ENCODE measurements at regions not wholly inside any gene's neighbourhood (a gene's known extent, or its start where the extent isn't known, plus 50 kb on each side); places are given as distances from the start of the nearest gene placed in this dataset.

GRCh38 chr2:37816686-37817085 lies 108.4 kb upstream of the RMDN2 start:
- no peak overlapping the region for H3K4me3 Mint-ChIP-seq
- no peaks in the 10 kb centered on the region for H3K36me3 Mint-ChIP-seq (ENCODE audit: low read depth)
- TF ChIP-seq CTCF (conservative IDR thresholded peaks at IDR 0.05), result no peak
- peaks cover 11% of the 10 kb centered on the region for H3K9me3 Mint-ChIP-seq
- no peak overlapping the region for H3K27ac Mint-ChIP-seq
- H3K4me3 ChIP-seq (ENCODE audit: low read length), result no peak overlapping the region
- WGBS, 2 experiments (ENCODE audit: insufficient coverage in 1 of 2, insufficient read length in 1 of 2), result 95% methylated on average over 11 of the region's 11 CpGs
- no peaks in the 10 kb centered on the region for H3K27me3 ChIP-seq (ENCODE audit: control insufficient read depth, insufficient read depth, low read length, poor library complexity, severe bottlenecking)
- H3K9me3 ChIP-seq (ENCODE audit: control insufficient read depth, low read length), result peaks cover 12% of the 10 kb centered on the region
- no peaks in the 10 kb centered on the region for H3K4me1 ChIP-seq (ENCODE audit: control insufficient read depth, insufficient read depth, low read length)
- no peaks in the 10 kb centered on the region for H3K4me1 Mint-ChIP-seq
- H3K36me3 ChIP-seq (ENCODE audit: control insufficient read depth, insufficient read depth, low read length), result no peaks in the 10 kb centered on the region
- H3K9ac ChIP-seq (ENCODE audit: extremely low read depth, low read length, poor library complexity, severe bottlenecking), result no peak overlapping the region
- no peak for DNase-seq
- peaks cover 6% of the 10 kb centered on the region for H3K27me3 Mint-ChIP-seq (ENCODE audit: insufficient read depth)
- H3K27ac ChIP-seq (ENCODE audit: low read depth, low read length), result no peak overlapping the region

- H3K27ac ChIP-seq (ENCODE audit: low read depth, low read length), result no peak overlapping the region
- H3K36me3 ChIP-seq (ENCODE audit: control insufficient read depth, insufficient read depth, low read length), result no peaks in the 10 kb centered on the region
- no peaks in the 10 kb centered on the region for H3K4me1 ChIP-seq (ENCODE audit: control insufficient read depth, insufficient read depth, low read length)
- H3K36me3 Mint-ChIP-seq (ENCODE audit: low read depth), result no peaks in the 10 kb centered on the region
- 81 to 92% methylated on average over 2 of the region's 2 CpGs for WGBS, 2 experiments (ENCODE audit: insufficient coverage in 1 of 2, insufficient read length in 1 of 2)
- no peak overlapping the region for H3K27ac Mint-ChIP-seq
- no peak for TF ChIP-seq CTCF (conservative IDR thresholded peaks at IDR 0.05)
- H3K4me3 Mint-ChIP-seq, result no peak overlapping the region
- H3K27me3 ChIP-seq (ENCODE audit: control insufficient read depth, insufficient read depth, low read length, poor library complexity, severe bottlenecking), result no peaks in the 10 kb centered on the region
- no peak for DNase-seq
- no peaks in the 10 kb centered on the region for H3K4me1 Mint-ChIP-seq
- H3K4me3 ChIP-seq (ENCODE audit: low read length), result no peak overlapping the region
- peaks cover 12% of the 10 kb centered on the region for H3K9me3 ChIP-seq (ENCODE audit: control insufficient read depth, low read length)
- no peak overlapping the region for H3K9ac ChIP-seq (ENCODE audit: extremely low read depth, low read length, poor library complexity, severe bottlenecking)
- H3K27me3 Mint-ChIP-seq (ENCODE audit: insufficient read depth), result peaks cover 3% of the 10 kb centered on the region
- peaks cover 11% of the 10 kb centered on the region for H3K9me3 Mint-ChIP-seq
Observed at GRCh38 chr2:37819186-37819585, 105.9 kb upstream of the RMDN2 start.

GRCh38 chr2:37820471-37820986 lies 104.6 kb upstream of the RMDN2 start:
- Mint-ChIP-seq H3K4me3 (no peak overlapping the region), H3K27ac (no peak overlapping the region), H3K27me3 (ENCODE audit: insufficient read depth) (peaks cover 3% of the 10 kb centered on the region), H3K9me3 (peaks cover 11% of the 10 kb centered on the region), H3K4me1 (peaks cover 7% of the 10 kb centered on the region), H3K36me3 (ENCODE audit: low read depth) (no peaks in the 10 kb centered on the region)
- peaks cover 8% of the 10 kb centered on the region for H3K4me1 ChIP-seq (ENCODE audit: control insufficient read depth, insufficient read depth, low read length)
- H3K9me3 ChIP-seq (ENCODE audit: control insufficient read depth, low read length), result peaks cover 12% of the 10 kb centered on the region
- DNase-seq, result no peak
- no peak overlapping the region for H3K4me3 ChIP-seq (ENCODE audit: low read length)
- H3K36me3 ChIP-seq (ENCODE audit: control insufficient read depth, insufficient read depth, low read length), result no peaks in the 10 kb centered on the region
- 90 to 100% methylated on average over 1 to 2 of the region's 2 CpGs for WGBS, 2 experiments (ENCODE audit: insufficient coverage in 1 of 2, insufficient read length in 1 of 2)
- no peak overlapping the region for H3K9ac ChIP-seq (ENCODE audit: extremely low read depth, low read length, poor library complexity, severe bottlenecking)
- H3K27ac ChIP-seq (ENCODE audit: low read depth, low read length), result no peak overlapping the region
- TF ChIP-seq CTCF (conservative IDR thresholded peaks at IDR 0.05), result no peak
- no peaks in the 10 kb centered on the region for H3K27me3 ChIP-seq (ENCODE audit: control insufficient read depth, insufficient read depth, low read length, poor library complexity, severe bottlenecking)

All from endodermal cell (in vitro differentiated cells).